ENCODE measurements at regions not wholly inside any gene's neighbourhood (a gene's known extent, or its start where the extent isn't known, plus 50 kb on each side); places are given as distances from the start of the nearest gene placed in this dataset.

DNA sequence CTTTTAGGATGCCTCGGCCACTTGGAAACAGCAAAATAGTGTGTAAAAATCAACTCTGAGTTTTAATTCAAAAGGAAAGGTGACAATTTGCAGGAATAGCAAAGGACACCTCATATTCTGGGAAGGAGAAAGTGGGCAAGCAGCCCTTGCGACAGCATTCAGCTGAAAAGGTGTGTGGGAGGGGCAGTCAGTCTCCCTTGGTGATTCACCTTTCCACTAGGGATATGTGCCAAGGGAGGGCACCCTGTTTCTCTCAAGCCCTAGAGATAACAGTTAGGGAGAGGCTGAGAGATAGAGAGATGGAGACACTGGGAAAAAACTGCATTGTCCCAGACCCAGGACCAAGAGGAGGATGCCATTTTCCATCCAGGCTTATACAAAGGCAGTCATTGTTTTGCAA is 228.1 kb downstream of the EPM2A start:
- 82 to 83% methylated on average over 2 of the region's 2 CpGs for WGBS, 2 donors
- TF ChIP-seq, protein P1, sequence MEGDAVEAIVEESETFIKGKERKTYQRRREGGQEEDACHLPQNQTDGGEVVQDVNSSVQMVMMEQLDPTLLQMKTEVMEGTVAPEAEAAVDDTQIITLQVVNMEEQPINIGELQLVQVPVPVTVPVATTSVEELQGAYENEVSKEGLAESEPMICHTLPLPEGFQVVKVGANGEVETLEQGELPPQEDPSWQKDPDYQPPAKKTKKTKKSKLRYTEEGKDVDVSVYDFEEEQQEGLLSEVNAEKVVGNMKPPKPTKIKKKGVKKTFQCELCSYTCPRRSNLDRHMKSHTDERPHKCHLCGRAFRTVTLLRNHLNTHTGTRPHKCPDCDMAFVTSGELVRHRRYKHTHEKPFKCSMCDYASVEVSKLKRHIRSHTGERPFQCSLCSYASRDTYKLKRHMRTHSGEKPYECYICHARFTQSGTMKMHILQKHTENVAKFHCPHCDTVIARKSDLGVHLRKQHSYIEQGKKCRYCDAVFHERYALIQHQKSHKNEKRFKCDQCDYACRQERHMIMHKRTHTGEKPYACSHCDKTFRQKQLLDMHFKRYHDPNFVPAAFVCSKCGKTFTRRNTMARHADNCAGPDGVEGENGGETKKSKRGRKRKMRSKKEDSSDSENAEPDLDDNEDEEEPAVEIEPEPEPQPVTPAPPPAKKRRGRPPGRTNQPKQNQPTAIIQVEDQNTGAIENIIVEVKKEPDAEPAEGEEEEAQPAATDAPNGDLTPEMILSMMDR (IDR thresholded peaks at IDR 0.05): no peak
- no peak for TF ChIP-seq POLR2A (IDR thresholded peaks at IDR 0.05)

DNA sequence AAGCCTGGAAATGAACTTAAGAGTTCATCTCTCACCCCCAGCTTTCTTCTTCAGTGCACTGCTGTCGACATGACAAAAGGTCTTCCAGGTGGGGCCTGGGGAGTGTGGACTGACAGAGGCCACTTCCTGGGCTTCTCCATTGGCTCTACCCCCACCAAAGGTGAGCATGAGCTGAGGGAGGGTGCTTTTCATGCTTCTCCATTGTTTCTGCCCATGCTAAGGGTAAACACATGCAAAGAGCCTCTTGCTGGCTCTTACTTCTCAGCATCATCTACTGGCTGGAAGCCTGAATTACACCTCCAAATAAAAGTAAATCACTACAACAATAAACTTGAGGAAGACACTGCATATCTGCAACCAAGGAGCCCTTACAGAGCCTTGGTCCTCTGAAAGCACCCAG is 227.2 kb downstream of the EPM2A start:
- no peaks in the 10 kb centered on the region for H3K36me3 ChIP-seq (ENCODE audit: low read depth, missing control alignments)
- no peaks in the 10 kb centered on the region for H3K4me1 ChIP-seq
- H3K4me3 ChIP-seq: no peak overlapping the region
- no peaks in the 10 kb centered on the region for H3K9me3 ChIP-seq
- TF ChIP-seq POLR2A (IDR thresholded peaks at IDR 0.05): no peak
- TF ChIP-seq, protein P1 (IDR thresholded peaks at IDR 0.05): no peak
- intact Hi-C loops (cut with DNase I; ENCODE audit: low total_unique reads): no loop called here
- H3K27ac ChIP-seq: no peak overlapping the region
- WGBS, 2 donors: 67 to 83% methylated on average over 1 of the region's 1 CpG
- H3K27me3 ChIP-seq: no peaks in the 10 kb centered on the region
- DNase-seq: no peak

More for the DNA sequence above, 228.1 kb downstream of the EPM2A start:
- H3K4me3 ChIP-seq: no peak overlapping the region
- intact Hi-C loops (cut with DNase I; ENCODE audit: low total_unique reads): no loop called here
- H3K36me3 ChIP-seq (ENCODE audit: low read depth, missing control alignments): no peaks in the 10 kb centered on the region
- DNase-seq: no peak
- H3K4me1 ChIP-seq: no peaks in the 10 kb centered on the region
- H3K27me3 ChIP-seq: no peaks in the 10 kb centered on the region
- no peak overlapping the region for H3K27ac ChIP-seq
- H3K9me3 ChIP-seq: no peaks in the 10 kb centered on the region

DNA sequence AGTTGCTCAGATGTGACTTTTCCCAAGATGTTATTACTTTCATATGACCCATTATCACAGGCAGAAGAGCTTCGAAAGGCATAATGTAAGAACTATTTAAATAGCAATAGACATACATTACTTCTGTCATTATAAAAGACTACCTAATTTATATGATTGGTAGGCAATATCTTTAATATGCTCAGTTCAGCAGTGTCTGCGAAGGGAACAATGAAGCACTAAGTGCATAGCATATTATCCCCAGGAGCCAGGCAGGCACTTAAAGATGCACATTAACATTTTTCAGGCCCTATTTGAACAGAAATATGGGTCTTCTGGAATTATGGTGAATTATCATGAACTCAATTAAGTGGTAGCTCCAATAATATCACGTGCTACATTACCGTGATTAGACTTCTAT is 217.8 kb downstream of the EPM2A start:
- TF ChIP-seq POLR2A (IDR thresholded peaks at IDR 0.05): no peak
- TF ChIP-seq, protein P1 (IDR thresholded peaks at IDR 0.05): no peak
- WGBS, 2 donors: 90 to 91% methylated on average over 4 of the region's 4 CpGs
- H3K27me3 ChIP-seq: no peaks in the 10 kb centered on the region

DNA sequence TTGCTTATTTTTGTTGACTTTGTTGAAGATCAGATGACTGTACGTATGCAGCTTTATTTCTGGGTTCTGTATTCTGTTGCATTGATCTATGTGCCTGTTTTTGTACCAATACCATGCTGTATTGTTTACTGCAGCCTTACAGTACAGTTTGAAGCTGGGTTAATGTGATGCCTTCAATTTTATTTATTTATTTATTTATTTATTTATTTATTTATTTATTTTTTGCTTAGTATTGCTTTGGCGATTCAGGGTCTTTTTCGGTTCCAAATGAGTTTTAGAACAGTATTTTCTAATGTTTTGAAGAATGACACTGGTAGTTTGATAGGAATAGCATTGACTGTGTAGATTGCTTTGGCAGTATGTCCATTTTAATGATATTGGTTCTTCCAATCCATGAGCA is 210.3 kb downstream of the EPM2A start:
- no peak overlapping the region for H3K27ac ChIP-seq
- no peaks in the 10 kb centered on the region for H3K4me1 ChIP-seq
- DNase-seq: no peak
- TF ChIP-seq, protein P1 (IDR thresholded peaks at IDR 0.05): no peak
- TF ChIP-seq POLR2A (IDR thresholded peaks at IDR 0.05): no peak
- H3K9me3 ChIP-seq: no peaks in the 10 kb centered on the region
- no peaks in the 10 kb centered on the region for H3K36me3 ChIP-seq (ENCODE audit: low read depth, missing control alignments)
- no peaks in the 10 kb centered on the region for H3K27me3 ChIP-seq
- H3K4me3 ChIP-seq: no peak overlapping the region
- 94 to 96% methylated on average over 3 of the region's 3 CpGs for WGBS, 2 donors
- intact Hi-C loops (cut with DNase I; ENCODE audit: low total_unique reads): no loop called here

More for the DNA sequence above, 217.8 kb downstream of the EPM2A start:
- H3K4me3 ChIP-seq: no peak overlapping the region
- no peaks in the 10 kb centered on the region for H3K9me3 ChIP-seq
- H3K36me3 ChIP-seq (ENCODE audit: low read depth, missing control alignments): no peaks in the 10 kb centered on the region
- H3K27ac ChIP-seq: no peak overlapping the region
- DNase-seq: no peak
- intact Hi-C loops (cut with DNase I; ENCODE audit: low total_unique reads): no loop called here
- H3K4me1 ChIP-seq: no peaks in the 10 kb centered on the region

DNA sequence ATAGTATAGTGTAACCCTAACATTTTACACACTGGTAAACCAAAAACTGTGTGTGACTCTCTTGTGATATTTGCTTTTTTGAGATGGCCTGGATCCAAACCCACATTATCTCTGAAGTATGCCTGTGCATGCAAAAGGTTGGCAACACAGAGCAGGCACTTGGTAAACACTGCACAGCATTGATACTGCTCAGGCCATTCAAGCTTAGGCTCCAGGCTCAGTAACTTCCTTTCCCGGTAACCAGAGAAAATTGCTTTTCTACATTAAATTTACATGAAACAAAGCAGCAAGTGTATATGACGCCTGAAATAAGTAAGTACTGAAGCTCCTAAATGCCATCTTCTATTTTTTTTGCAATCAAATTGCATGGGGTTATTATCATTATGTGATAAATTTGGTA is 205.7 kb downstream of the EPM2A start:
- TF ChIP-seq, protein P1 (IDR thresholded peaks at IDR 0.05): no peak
- TF ChIP-seq POLR2A (IDR thresholded peaks at IDR 0.05): no peak

More for the DNA sequence above, 205.7 kb downstream of the EPM2A start:
- Histone ChIP-seq H3K36me3 (ENCODE audit: low read depth, missing control alignments) (no peaks in the 10 kb centered on the region), H3K9me3 (no peaks in the 10 kb centered on the region), H3K27me3 (no peaks in the 10 kb centered on the region), H3K27ac (no peak overlapping the region), H3K4me1 (no peaks in the 10 kb centered on the region), H3K4me3 (no peak overlapping the region)
- DNase-seq: no peak
- 62 to 66% methylated on average over 2 of the region's 2 CpGs for WGBS, 2 donors
- intact Hi-C loops (cut with DNase I; ENCODE audit: low total_unique reads): no loop called here
